Astrocyte of the cerebellum (primary cell): ENCODE measurements at regions not wholly inside any gene's neighbourhood (a gene's known extent, or its start where the extent isn't known, plus 50 kb on each side); places are given as distances from the start of the nearest gene placed in this dataset.

Source experiments
- DNase-seq: peaks from one replicate; pipeline ENCODE4 v3.0.0-alpha.2; 2011; ENCODE audit warnings: low read depth
- H3K4me3 ChIP-seq: 2 replicates; pipeline ENCODE4 v1.5.1; 2011; ENCODE audit warnings: mild to moderate bottlenecking, low read depth, low read length, moderate library complexity
- in situ Hi-C: cut with HindIII; loops from 2 replicates; pipeline ENCODE4 v1.10.0; 2017; ENCODE audit warnings: low sequenced_read_pairs
- TF ChIP-seq, protein P1 (sequence below): IDR thresholded peaks from 2 replicates; pipeline ENCODE4 v1.5.1; 2012; ENCODE audit warnings: low read length, low read depth, moderate library complexity, mild to moderate bottlenecking; ENCODE audit errors: missing control alignments

DNA sequence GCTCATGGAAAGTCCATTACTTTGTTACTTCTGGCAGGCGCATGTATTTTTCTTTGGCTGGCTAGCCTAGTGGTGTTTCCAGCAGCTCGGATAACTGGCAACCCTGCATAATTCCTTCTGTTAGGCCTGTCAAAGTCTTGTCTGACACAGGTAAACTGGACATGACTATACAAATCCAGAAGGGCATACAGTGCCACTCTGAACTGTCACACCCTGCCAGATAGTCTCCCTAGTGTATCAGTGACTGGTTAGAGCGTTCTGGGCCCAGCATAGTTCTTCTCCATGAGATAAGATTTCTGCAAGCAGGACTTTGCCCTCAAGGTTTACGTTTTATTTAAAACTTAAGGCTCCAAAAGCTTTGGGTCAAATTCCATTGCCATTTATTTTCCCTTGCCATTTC, 177.7 kb upstream of the GORAB start:
- no peak for DNase-seq
- TF ChIP-seq, protein P1, sequence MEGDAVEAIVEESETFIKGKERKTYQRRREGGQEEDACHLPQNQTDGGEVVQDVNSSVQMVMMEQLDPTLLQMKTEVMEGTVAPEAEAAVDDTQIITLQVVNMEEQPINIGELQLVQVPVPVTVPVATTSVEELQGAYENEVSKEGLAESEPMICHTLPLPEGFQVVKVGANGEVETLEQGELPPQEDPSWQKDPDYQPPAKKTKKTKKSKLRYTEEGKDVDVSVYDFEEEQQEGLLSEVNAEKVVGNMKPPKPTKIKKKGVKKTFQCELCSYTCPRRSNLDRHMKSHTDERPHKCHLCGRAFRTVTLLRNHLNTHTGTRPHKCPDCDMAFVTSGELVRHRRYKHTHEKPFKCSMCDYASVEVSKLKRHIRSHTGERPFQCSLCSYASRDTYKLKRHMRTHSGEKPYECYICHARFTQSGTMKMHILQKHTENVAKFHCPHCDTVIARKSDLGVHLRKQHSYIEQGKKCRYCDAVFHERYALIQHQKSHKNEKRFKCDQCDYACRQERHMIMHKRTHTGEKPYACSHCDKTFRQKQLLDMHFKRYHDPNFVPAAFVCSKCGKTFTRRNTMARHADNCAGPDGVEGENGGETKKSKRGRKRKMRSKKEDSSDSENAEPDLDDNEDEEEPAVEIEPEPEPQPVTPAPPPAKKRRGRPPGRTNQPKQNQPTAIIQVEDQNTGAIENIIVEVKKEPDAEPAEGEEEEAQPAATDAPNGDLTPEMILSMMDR = no peak
- in situ Hi-C loops = no loop called here
- no peak overlapping the region for H3K4me3 ChIP-seq

DNA sequence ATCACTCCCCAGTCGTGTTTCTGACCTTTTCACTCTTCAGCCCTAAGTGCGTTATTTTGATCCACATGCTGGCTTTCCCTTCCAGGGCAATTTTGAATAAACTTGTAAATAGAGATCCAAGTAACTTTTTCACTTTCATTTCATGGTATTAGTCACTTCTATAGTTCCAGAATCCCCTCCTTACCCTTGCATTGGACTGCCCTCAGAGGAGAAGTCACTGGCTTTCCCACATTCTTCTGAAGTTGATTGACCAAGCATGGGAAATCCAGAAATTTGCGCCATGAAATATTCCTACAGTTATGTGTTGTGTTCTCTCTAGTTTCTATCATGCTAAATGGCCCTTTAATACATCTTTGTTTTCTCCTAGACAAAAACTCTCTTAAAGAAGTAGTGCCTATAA, 177.3 kb upstream of the GORAB start:
- in situ Hi-C loops = no loop called here
- no peak for DNase-seq
- no peak overlapping the region for H3K4me3 ChIP-seq
- TF ChIP-seq, protein P1 = no peak

DNA sequence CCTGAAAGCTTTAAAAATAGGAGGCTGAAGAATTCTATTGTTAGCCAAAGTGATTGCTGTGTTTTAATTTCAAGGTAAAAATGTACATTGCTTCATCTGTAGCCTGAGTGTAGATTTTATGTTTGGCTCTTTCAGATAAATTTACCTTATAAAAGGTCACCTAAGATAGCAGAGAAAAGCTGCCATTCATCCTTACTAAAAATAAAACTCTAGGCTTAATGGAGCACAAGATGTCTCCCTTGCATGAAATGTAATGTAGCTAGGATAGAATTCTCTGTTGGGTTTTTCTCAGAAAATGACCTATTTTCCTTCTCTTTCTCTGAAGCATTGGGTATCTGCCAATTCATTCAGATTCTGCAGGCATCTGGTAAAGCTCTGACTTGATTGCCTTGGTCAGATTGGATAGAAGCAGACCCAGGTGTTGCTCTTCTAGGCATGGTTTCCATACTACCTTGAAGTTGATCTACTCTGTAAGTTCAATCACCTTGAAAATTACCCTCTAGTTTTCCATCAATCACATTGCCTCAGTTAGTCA, 176.6 kb upstream of the GORAB start:
- in situ Hi-C loops = no loop called here
- TF ChIP-seq, protein P1 = no peak
- no peak overlapping the region for H3K4me3 ChIP-seq
- DNase-seq = no peak

DNA sequence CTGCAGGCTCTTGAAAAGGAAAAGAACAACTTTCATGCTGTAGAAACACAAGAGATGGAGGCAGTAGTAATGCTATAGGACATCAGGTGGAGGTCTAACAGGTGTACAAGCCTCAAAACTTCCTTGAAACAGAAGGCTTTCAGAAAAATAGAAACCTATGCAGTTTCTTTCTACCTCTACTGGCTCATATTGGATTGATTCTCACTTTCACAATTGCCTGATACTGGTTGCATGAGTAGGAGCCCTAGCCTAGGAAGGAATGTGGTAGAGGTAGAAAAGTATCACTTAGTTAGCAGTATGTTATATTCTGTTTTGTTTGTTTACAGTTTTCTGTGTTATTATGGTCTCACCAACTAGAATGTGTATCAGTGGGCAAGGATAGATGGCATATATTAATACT, 175.4 kb upstream of the GORAB start:
- H3K4me3 ChIP-seq = no peak overlapping the region
- in situ Hi-C loops = no loop called here
- TF ChIP-seq, protein P1 = no peak
- no peak for DNase-seq

DNA sequence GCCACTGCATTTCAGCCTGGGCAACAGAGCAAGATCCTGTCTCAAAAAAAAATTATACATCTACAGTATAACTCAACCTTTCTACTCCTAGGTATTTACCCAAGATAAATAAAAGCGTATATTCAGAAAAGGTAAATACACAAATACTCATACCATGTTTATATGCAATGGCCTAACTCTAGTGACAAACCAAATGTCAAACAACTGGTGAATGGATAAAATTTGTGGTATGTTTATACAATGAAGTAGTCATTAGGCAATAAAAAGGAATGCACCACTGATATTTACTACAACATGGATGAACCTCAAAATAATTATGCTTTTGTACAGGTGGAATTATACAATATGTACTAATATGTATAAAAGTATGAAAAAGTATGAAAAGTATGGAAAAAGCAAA, 174.2 kb upstream of the GORAB start:
- in situ Hi-C loops = no loop called here
- DNase-seq = no peak
- no peak overlapping the region for H3K4me3 ChIP-seq
- TF ChIP-seq, protein P1 = no peak

DNA sequence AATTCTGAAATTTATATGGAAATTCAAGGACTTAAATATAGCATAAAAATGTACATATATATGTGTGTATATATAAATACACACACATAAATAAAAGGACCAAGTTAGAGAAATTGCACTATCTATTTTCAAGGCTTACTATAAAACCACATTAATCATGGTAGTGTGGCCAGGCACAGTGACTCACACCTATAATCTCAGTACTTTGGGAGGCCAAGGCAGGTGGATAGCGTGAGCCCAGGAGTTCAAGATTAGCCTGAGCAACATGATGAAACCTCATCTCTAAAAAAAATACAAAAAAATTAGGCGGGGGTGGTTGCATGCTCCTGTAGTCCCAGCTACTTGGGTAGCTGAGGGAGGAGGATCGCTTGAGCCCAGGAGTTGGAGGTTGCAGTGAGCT, 171.4 kb upstream of the GORAB start:
- in situ Hi-C loops = no loop called here
- no peak for DNase-seq
- TF ChIP-seq, protein P1 = no peak
- no peak overlapping the region for H3K4me3 ChIP-seq

DNA sequence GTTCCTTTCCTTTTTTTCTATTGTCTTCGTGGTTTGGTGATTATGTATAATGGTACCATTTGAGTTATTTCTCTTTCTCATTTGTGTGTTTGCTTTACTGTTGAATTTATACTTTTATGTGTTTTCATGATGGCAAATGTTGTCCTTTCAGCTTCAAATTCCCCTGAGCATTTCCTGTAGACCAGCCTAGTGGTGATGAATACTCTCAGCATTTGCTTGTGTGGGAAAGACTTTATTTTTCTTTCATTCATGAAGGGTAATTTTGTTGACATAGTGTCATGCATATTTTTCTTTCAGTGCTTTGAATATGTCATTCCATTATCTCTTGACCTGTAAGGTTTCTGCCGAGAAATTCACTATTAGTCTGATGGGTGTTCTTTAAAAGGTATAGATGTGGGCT, 166.6 kb upstream of the GORAB start:
- in situ Hi-C loops = no loop called here

More for the DNA sequence above, 166.6 kb upstream of the GORAB start:
- TF ChIP-seq, protein P1 = no peak
- no peak overlapping the region for H3K4me3 ChIP-seq
- DNase-seq = no peak
